Endothelial cell of umbilical vein (primary cell): ENCODE measurements at regions not wholly inside any gene's neighbourhood (a gene's known extent, or its start where the extent isn't known, plus 50 kb on each side); places are given as distances from the start of the nearest gene placed in this dataset.

Experiments used
- BruUV-seq: library from RNA; stranded (reverse); fragments of 400-500 nt; replicated peaks from 2 replicates; lab custom pipeline; 2021; lab: Mats Ljungman, UMichigan
- CTCF ChIA-PET: fragments of 300-600, 350-600 bp; sonication (Branson Sonifier 250); formaldehyde crosslinking; loops from one replicate; lab custom pipeline; 2021; ENCODE audit warnings: antibody characterized with exemption, inconsistent platforms; lab: Charles Lee
- POLR2A ChIA-PET: fragments of 300-600, 350-600 bp; sonication (Branson Sonifier 250); formaldehyde crosslinking; loops from one replicate; lab custom pipeline; 2021; ENCODE audit warnings: antibody characterized with exemption, inconsistent platforms; lab: Charles Lee
- DNase-seq: peaks from one replicate; pipeline ENCODE4 v3.0.0-alpha.2; 2011; ENCODE audit warnings: low read depth, low spot score
- FAIRE-seq: peaks from 2 replicates; lab custom pipeline; 2011; peaks lifted over from hg19 to GRCh38; lab: Jason Lieb, UNC
- H2AFZ ChIP-seq: 2 replicates; pipeline ENCODE4 v1.6.0; 2012; ENCODE audit warnings: low read depth, low read length, control low read depth, inconsistent platforms
- H3K27ac ChIP-seq: 2 replicates; pipeline ENCODE4 v1.5.1; 2011; ENCODE audit warnings: low read depth, mild to moderate bottlenecking, control low read depth, low read length, moderate library complexity; ENCODE audit not compliant: insufficient read depth
- H3K27me3 ChIP-seq, 2 experiments: 2 replicates each; pipeline versions ENCODE4 v1.6.0 to v1.6.1; 2011; ENCODE audit warnings: low read length in 2 of 2, mixed read lengths in 1 of 2; ENCODE audit not compliant: control insufficient read depth in 2 of 2, insufficient read depth in 2 of 2
- H3K36me3 ChIP-seq, 2 experiments: 2 replicates in 1 of 2; 3 replicates in 1 of 2; pipeline ENCODE4 v1.5.1; 2011; ENCODE audit warnings: low read length in 2 of 2, mild to moderate bottlenecking in 1 of 2, moderate library complexity in 1 of 2; ENCODE audit not compliant: control insufficient read depth in 2 of 2, insufficient read depth in 2 of 2; ENCODE audit errors: extremely low read depth in 1 of 2
- H3K4me1 ChIP-seq: 3 replicates; pipeline ENCODE4 v1.5.1; 2011; ENCODE audit warnings: mild to moderate bottlenecking, low read length; ENCODE audit not compliant: control insufficient read depth, insufficient read depth; ENCODE audit errors: extremely low read depth
- H3K4me2 ChIP-seq: 2 replicates; pipeline ENCODE4 v1.6.1; 2011; ENCODE audit warnings: low read length, control low read depth, mixed read lengths; ENCODE audit not compliant: insufficient read depth
- H3K4me3 ChIP-seq, 3 experiments: fragments of 200-600 bp in 1 of 3; sonication (generic), shearing (Covaris generic) in 1 of 3; replicated peaks in 1 of 3; 2 replicates each; pipeline ENCODE4 v1.5.1; 2011 to 2016; ENCODE audit warnings: control low read depth in 3 of 3, low read length in 3 of 3, mild to moderate bottlenecking in 2 of 3, inconsistent platforms in 1 of 3, low read depth in 1 of 3, moderate library complexity in 1 of 3; ENCODE audit not compliant: insufficient read depth in 1 of 3
- H3K79me2 ChIP-seq: 2 replicates; pipeline ENCODE4 v1.6.0; 2012; ENCODE audit warnings: low read length, inconsistent platforms; ENCODE audit not compliant: control insufficient read depth, insufficient read depth
- H3K9ac ChIP-seq: replicated peaks from 2 replicates; pipeline ENCODE3; 2011; ENCODE audit warnings: low read length, control low read depth; ENCODE audit not compliant: insufficient read depth; ENCODE audit errors: extremely low read depth
- H3K9me1 ChIP-seq: replicated peaks from 3 replicates; pipeline ENCODE4 v1.6.0; 2011; ENCODE audit warnings: mild to moderate bottlenecking, low read length; ENCODE audit not compliant: control insufficient read depth, insufficient read depth; ENCODE audit errors: extremely low read depth
- H3K9me3 ChIP-seq: replicated peaks from 2 replicates; pipeline ENCODE4 v1.5.1; 2012; ENCODE audit warnings: low read length, inconsistent platforms; ENCODE audit not compliant: control insufficient read depth, insufficient read depth
- H4K20me1 ChIP-seq: replicated peaks from 2 replicates; pipeline ENCODE3; 2011; ENCODE audit warnings: mild to moderate bottlenecking, low read length; ENCODE audit not compliant: control insufficient read depth, insufficient read depth; ENCODE audit errors: extremely low read depth
- CTCF ChIP-seq, 2 donors: IDR thresholded peaks; 1 replicate in 1 of 2; 2 replicates in 1 of 2; pipeline ENCODE4 v1.5.1; 2011; ENCODE audit warnings: low read length in 2 of 2, mild to moderate bottlenecking in 2 of 2, moderate library complexity in 2 of 2, control low read depth in 1 of 2, inconsistent platforms in 1 of 2, low read depth in 1 of 2; ENCODE audit not compliant: insufficient read depth in 1 of 2; ENCODE audit errors: extremely low read depth in 1 of 2
- GATA2 ChIP-seq: IDR thresholded peaks from 2 replicates; pipeline ENCODE4 v1.7.0; 2011; ENCODE audit warnings: low read depth, mild to moderate bottlenecking, moderate library complexity, mixed read lengths, low read length; ENCODE audit not compliant: insufficient read length, insufficient read depth
- JUN ChIP-seq: IDR thresholded peaks from 2 replicates; pipeline ENCODE4 v1.6.1; 2011; ENCODE audit warnings: borderline replicate concordance, low read depth; ENCODE audit not compliant: insufficient read length, insufficient read depth
- MAX ChIP-seq: IDR thresholded peaks from 2 replicates; pipeline ENCODE4 v1.6.1; 2011; ENCODE audit not compliant: insufficient read depth, insufficient read length
- MYC ChIP-seq: IDR thresholded peaks from one replicate; pipeline ENCODE4 v1.6.1; 2011; ENCODE audit warnings: mild to moderate bottlenecking, low read depth, low read length
- POLR2AphosphoS5 ChIP-seq: IDR thresholded peaks from 2 replicates; pipeline ENCODE4 v1.6.1; 2012; ENCODE audit warnings: low read depth, mild to moderate bottlenecking, control low read depth, low read length, moderate library complexity; ENCODE audit not compliant: insufficient read depth
- dilution Hi-C: fragments of 300-500 bp; cut with MboI; formaldehyde crosslinking; loops from one replicate; pipeline ENCODE4 v1.15.0; 2019; ENCODE audit warnings: low sequenced_read_pairs; ENCODE audit not compliant: extremely low pct_ligation_motif_present
- intact Hi-C: fragments of 100-400 bp; cut with micrococcal nuclease; formaldehyde crosslinking; loops from one replicate; pipeline ENCODE4 v1.10.0; 2022

GRCh38 chr22:48640890-48641841 lies 1186.5 kb downstream of the BRD1 start:
- H3K9me1 ChIP-seq: no peaks in the 10 kb centered on the region
- H3K9ac ChIP-seq: no peak overlapping the region
- H3K27me3 ChIP-seq: no peaks in the 10 kb centered on the region
- DNase-seq (no peak), FAIRE-seq (no peak)
- H3K36me3 ChIP-seq: no peaks in the 10 kb centered on the region
- H3K4me2 ChIP-seq: no peak overlapping the region
- intact Hi-C loops: no loop called here
- no TSS peak for BruUV-seq
- dilution Hi-C loops: no loop called here
- no peaks in the 10 kb centered on the region for H3K4me1 ChIP-seq
- H3K27ac ChIP-seq: no peak overlapping the region
- no peak overlapping the region for H3K4me3 ChIP-seq
- CTCF ChIA-PET: no interaction called here
- H3K79me2 ChIP-seq: no peaks in the 10 kb centered on the region
- peaks cover 11% of the 10 kb centered on the region for H3K9me3 ChIP-seq
- POLR2A ChIA-PET: no interaction called here
- H4K20me1 ChIP-seq: no peaks in the 10 kb centered on the region
- no peak overlapping the region for H2AFZ ChIP-seq
- TF ChIP-seq CTCF (IDR thresholded peaks at IDR 0.05; ENCODE audit: extremely low read depth in 1 of 2, insufficient read depth in 1 of 2, low read depth in 1 of 2, low read length in 2 of 2): no peak
- no peak for TF ChIP-seq GATA2
- no peak for TF ChIP-seq POLR2AphosphoS5
- no peak for TF ChIP-seq MYC
- TF ChIP-seq JUN: no peak
- TF ChIP-seq MAX: no peak
